RCC 7860 (cell line): ENCODE measurements at regions not wholly inside any gene's neighbourhood (a gene's known extent, or its start where the extent isn't known, plus 50 kb on each side); places are given as distances from the start of the nearest gene placed in this dataset.
"Not testable (repeated sequence)": the region's sequence is repeated elsewhere in the genome, so short reads cannot be mapped to it uniquely, and the experiment has no call there.

Source experiments
- DNase-seq: peaks from one replicate; pipeline ENCODE4 v3.0.0-alpha.2; 2015; ENCODE audit warnings: low spot score
- FAIRE-seq: peaks from 2 replicates; lab custom pipeline; 2012; peaks lifted over from hg19 to GRCh38; lab: Jason Lieb, UNC

DNA sequence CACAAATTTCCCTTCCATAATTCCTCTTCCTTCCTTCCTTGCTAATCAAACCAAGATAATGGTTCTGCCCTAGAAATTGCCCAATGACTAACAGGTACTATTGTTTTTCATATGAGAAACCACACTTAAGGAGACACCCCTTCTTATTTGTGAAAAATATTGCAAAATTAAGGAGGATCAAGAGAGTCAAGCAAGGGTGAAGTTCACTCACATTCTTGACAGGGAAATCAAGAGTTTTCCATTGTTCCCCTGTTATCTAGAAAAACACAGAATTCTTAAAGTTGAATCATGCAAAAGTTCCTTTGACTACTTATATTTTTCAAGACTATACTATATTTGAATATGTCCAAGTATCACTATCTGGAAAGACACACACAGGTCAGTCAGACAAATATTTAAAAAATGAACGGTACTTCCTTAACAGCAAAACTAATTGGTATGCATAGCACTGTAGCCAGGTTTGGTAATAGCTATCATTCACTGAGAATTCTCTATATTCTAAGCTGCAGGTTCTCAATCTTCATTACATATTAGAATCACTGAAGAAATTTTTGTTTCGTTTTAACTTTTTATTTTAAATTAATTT is 897.2 kb downstream of the DIAPH3 start:
- no peak for FAIRE-seq
- no peak for DNase-seq

GRCh38 chr13:59269476-59269875 is 894.3 kb downstream of the DIAPH3 start:
- no peak for FAIRE-seq
- no peak for DNase-seq

DNA sequence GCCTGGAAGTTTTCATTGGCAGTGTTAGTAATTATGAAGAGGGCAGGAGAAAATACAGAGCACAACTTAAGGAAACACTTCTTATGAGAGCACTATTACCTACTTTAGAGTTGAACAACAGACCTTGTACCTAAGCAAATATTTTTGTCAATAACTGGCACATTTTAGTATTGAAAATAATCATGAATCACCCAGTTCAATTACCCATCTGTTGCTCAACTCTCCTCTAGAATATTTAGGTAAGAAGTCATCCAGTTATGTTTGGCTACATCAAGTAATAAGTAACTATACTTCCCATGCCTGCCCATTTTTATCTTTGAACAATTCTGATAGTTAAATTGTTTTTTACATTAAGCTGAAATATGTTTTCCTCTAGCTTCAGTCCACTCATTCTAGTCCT is 893.4 kb downstream of the DIAPH3 start:
- DNase-seq (no peak), FAIRE-seq (no peak)

GRCh38 chr13:59274958-59275727 is 888.6 kb downstream of the DIAPH3 start:
- FAIRE-seq: no peak
- DNase-seq: no peak

DNA sequence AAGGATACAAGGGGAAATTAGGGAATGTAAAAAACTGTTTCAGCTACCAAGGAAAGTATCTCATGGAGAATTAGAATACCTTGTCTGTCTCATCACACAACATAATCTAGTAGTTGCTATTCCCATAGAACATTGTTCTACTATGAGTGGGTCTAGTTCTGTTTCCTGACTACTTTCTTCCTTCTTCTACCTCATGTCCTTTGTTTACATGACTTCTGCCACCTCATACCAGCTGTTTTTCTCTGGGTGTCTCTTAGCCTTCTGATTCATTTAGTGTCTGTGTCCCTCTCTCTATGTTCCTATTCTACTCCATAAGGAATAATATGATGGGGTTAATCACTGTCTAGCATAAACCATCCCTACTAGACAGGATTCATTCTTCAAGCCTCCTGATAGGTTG is 887.3 kb downstream of the DIAPH3 start:
- FAIRE-seq (no peak), DNase-seq (no peak)

GRCh38 chr13:59277106-59277505 is 886.6 kb downstream of the DIAPH3 start:
- DNase-seq (no peak), FAIRE-seq (no peak)

DNA sequence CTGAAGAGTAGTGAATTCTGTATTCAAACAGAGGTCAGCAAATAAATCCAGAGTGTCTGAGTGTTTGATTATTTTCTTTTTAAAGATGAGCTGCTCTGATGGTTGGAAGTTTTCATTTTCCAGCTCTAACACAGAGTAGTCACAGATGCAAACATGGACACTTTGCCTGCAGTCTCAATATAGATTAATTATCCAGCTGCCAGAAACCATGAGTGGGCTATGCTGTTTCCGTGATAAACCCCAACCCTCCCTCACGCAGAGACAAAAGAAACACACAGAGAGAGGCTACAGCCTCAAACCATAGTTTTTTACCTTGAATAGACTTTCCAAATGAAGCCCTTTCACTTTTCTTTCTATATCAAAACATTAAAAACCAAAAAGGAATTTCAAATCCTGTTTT is 884.7 kb downstream of the DIAPH3 start:
- FAIRE-seq: no peak

GRCh38 chr13:59279576-59279975 is 884.2 kb downstream of the DIAPH3 start:
- no peak for FAIRE-seq
- DNase-seq: no peak

More for the DNA sequence above, 884.7 kb downstream of the DIAPH3 start:
- DNase-seq: no peak

DNA sequence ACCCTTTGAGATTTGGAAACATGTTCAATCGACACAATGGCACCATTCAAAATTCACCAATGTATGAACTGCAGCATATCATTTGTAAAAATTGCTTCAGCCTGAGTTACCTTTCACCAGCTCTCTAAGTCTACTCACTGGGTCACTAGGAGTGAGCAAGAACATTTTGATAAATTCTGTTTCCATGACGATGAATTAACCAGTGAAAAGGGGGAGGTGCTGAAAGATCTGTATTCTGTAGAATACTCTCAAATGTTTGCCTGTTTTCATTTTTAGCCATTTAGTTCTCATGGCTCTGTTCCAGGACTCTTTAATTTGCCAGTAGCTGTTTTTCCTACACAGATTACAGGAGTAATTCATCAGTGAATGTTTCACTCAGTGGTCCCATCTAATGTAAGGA is 883.4 kb downstream of the DIAPH3 start:
- DNase-seq (no peak), FAIRE-seq (no peak)

GRCh38 chr13:59281453-59281852 is 882.3 kb downstream of the DIAPH3 start:
- no peak for DNase-seq
- FAIRE-seq: no peak

- not testable (repeated sequence) for FAIRE-seq, DNase-seq
Observed at GRCh38 chr13:59292240-59292639, 871.5 kb downstream of the DIAPH3 start.

- no peak for FAIRE-seq
Observed at GRCh38 chr13:59299584-59299983, 864.1 kb downstream of the DIAPH3 start.

GRCh38 chr13:59300355-59301173 is 863.2 kb downstream of the DIAPH3 start:
- FAIRE-seq (no peak), DNase-seq (no peak)

More at GRCh38 chr13:59299584-59299983, 864.1 kb downstream of the DIAPH3 start:
- no peak for DNase-seq

- DNase-seq (no peak), FAIRE-seq (no peak)
Observed at GRCh38 chr13:59301174-59301567, 862.6 kb downstream of the DIAPH3 start.

- FAIRE-seq: no peak
- no peak for DNase-seq
Observed at GRCh38 chr13:59303433-59303832, 860.3 kb downstream of the DIAPH3 start.

DNA sequence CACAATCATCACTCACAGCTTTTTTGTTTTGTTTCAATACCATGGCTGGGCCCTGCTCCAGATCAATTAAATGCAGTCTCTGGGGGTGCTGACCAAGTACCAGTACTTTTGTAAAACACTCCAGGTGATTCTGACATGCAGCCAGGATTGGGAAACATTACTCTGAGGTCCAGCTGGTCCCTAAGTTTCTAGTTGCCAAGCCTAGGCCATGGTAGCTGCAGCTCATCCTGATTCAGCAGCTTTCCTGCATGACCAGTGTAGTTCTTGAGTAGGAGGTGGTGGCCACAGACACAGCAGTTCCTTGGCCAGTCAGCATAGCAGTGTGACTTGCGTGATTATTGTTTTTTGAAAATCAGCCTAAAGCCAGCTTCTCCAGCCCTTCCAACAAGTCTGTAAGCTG is 859.1 kb downstream of the DIAPH3 start:
- FAIRE-seq: no peak
- no peak for DNase-seq

DNA sequence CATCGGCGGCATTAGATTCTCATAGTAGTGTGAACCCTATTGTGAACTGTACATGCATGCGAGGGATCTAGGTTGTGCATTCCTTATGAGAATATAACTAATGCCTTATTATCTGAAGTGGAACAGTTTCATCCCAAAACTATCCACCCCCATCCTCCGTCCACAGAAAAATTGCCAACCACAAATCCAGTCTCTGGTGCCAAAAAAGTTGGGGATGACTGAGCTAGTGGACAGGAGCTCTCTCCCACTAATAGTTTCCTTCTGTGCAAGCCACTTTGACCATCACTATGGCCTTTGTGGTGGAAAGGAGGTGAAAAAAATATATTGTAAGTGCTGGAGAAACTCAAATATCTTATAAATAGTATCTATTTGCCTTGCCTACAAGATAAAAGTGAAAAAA is 857.8 kb downstream of the DIAPH3 start:
- DNase-seq: no peak
- FAIRE-seq: no peak

- DNase-seq: no peak
- FAIRE-seq: no peak
Observed at GRCh38 chr13:59312776-59313175, 851.0 kb downstream of the DIAPH3 start.

DNA sequence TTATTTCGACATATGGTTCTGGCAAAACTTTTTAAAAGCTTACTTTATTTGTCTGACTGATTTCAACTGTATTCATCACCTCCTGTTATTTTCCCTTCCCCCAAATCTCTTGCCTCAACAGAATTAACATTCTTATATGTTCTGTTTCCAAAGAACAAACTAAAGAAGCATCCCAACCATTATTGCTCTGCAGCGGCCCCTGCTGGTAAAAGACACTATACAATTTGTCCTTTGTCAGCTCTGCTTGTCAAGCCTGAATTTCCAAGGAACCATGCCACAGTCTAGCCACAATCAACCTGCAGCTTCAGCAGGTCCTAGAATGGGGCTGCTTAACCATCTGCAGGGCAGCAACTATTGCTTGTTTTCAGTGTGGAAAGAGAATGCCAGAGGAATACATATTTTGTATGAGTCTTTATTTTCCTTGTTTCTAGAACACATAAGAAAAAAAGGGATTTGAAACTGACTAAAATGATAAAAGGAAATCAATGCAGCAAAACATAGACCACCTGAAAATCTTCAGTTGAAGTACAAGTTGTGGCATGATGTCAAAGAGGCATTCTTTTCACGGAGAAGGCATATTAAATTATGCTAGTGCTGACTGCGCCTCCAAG is 845.3 kb downstream of the DIAPH3 start:
- FAIRE-seq: no peak
- DNase-seq: no peak

DNA sequence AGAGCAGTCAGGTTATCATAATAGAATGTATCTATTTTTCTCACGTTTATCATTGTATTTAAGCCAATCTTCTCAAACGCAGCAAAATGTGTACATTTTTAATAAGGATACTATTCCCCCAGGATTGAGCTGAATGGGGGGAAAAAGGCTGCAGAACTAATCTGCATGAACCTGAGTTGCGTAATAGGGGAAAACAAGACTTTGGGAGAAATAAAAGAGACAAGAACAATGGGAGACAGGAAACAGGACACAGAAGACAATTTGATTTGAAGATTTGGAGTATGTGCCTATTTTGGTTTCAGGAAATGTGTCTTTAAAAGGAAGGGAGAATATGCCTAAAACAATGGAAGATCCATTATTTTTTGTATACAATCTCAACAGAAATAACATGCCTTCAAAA is 844.5 kb downstream of the DIAPH3 start:
- FAIRE-seq: no peak

GRCh38 chr13:59320021-59320420 is 843.7 kb downstream of the DIAPH3 start:
- FAIRE-seq: no peak
- no peak for DNase-seq

More for the DNA sequence above, 844.5 kb downstream of the DIAPH3 start:
- no peak for DNase-seq
